ENCODE measurements at regions not wholly inside any gene's neighbourhood (a gene's known extent, or its start where the extent isn't known, plus 50 kb on each side); places are given as distances from the start of the nearest gene placed in this dataset.

- TF ChIP-seq ZBTB26 (CRISPR knock-in tag; IDR thresholded peaks at IDR 0.05) (no peak), IRF1 (CRISPR knock-in tag; IDR thresholded peaks at IDR 0.05; ENCODE audit: borderline replicate concordance) (no peak), PYGO2 (tag; IDR thresholded peaks at IDR 0.05) (no peak), MXD1 (CRISPR knock-in tag; IDR thresholded peaks at IDR 0.05; ENCODE audit: borderline replicate concordance, poor library complexity, severe bottlenecking) (no peak), EWSR1 (IDR thresholded peaks at IDR 0.05; ENCODE audit: borderline replicate concordance, low read depth, partially characterized antibody) (no peak), TFE3 (CRISPR knock-in tag; IDR thresholded peaks at IDR 0.05) (no peak), NR2F6 (CRISPR knock-in tag; IDR thresholded peaks at IDR 0.05) (no peak), ZNF121 (CRISPR knock-in tag; conservative IDR thresholded peaks at IDR 0.05) (no peak), ZNF830 (CRISPR knock-in tag; IDR thresholded peaks at IDR 0.05) (no peak), HDAC6 (IDR thresholded peaks at IDR 0.05; ENCODE audit: low read depth, low read length) (no peak)
Observed at GRCh38 chr10:45553613-45554012, 119.0 kb downstream of the ZFAND4 start (continued).

Measured in K562 (cell line).